ENCODE measurements at regions not wholly inside any gene's neighbourhood (a gene's known extent, or its start where the extent isn't known, plus 50 kb on each side); places are given as distances from the start of the nearest gene placed in this dataset.

- TF ChIP-seq HNF4A (conservative IDR thresholded peaks at IDR 0.05), result no peak
- TF ChIP-seq CTCF (IDR thresholded peaks at IDR 0.05; ENCODE audit: low read depth, low read length, missing input control), result no peak
These were observed 494.1 kb downstream of the GABRG1 start for GRCh38 chr4:45629717-45630116.

All from liver (tissue), 3 donors.